Gastrocnemius medialis (tissue), 4 donors: ENCODE measurements at regions not wholly inside any gene's neighbourhood (a gene's known extent, or its start where the extent isn't known, plus 50 kb on each side); places are given as distances from the start of the nearest gene placed in this dataset.

ENCODE experiments used
- CTCF ChIP-seq, 5 experiments: fragments of 450-650 bp in 3 of 5; fragments of 200-600 bp in 2 of 5; sonication (generic) in 2 of 5; IDR thresholded peaks in 4 of 5; conservative IDR thresholded peaks in 1 of 5; 1 replicate in 4 of 5; 2 replicates in 1 of 5; pipeline ENCODE4 v1.5.1; 2016 to 2019; ENCODE audit warnings: antibody characterized with exemption in 5 of 5, mild to moderate bottlenecking in 3 of 5, moderate library complexity in 3 of 5
- POLR2A ChIP-seq, 2 donors: fragments of 450-650 bp; IDR thresholded peaks; one replicate each; pipeline ENCODE4 v1.6.1; 2017; ENCODE audit warnings: antibody characterized with exemption in 2 of 2, mild to moderate bottlenecking in 2 of 2, moderate library complexity in 2 of 2

- TF ChIP-seq CTCF (IDR thresholded peaks at IDR 0.05 in 4 of 5, conservative IDR thresholded peaks at IDR 0.05 in 1 of 5) (no peak), POLR2A (IDR thresholded peaks at IDR 0.05) (no peak)
Observed at GRCh38 chr6:170022827-170023619, 267.9 kb downstream of the DLL1 start.
